Neural progenitor cell (in vitro differentiated cells): ENCODE measurements at regions not wholly inside any gene's neighbourhood (a gene's known extent, or its start where the extent isn't known, plus 50 kb on each side); places are given as distances from the start of the nearest gene placed in this dataset.

Experiments used
- DNase-seq: peaks from one replicate; pipeline ENCODE4 v3.0.0-alpha.2; 2016; ENCODE audit warnings: low spot score
- H2AFZ ChIP-seq: fragments of 200-600 bp; sonication (generic); replicated peaks from 2 replicates; pipeline ENCODE4 v1.6.1; 2016; ENCODE audit warnings: antibody characterized with exemption
- H3F3A ChIP-seq: fragments of 200-600 bp; sonication (generic); 2 replicates; pipeline ENCODE4 v1.6.1; 2016; ENCODE audit warnings: antibody characterized with exemption, low read depth
- H3K27ac ChIP-seq: fragments of 200-600 bp; sonication (generic); 2 replicates; pipeline ENCODE4 v1.5.1; 2016; ENCODE audit warnings: mild to moderate bottlenecking
- H3K27me3 ChIP-seq: fragments of 200-600 bp; sonication (generic); 2 replicates; pipeline ENCODE4 v1.6.1; 2016; ENCODE audit warnings: mild to moderate bottlenecking, moderate library complexity
- H3K36me3 ChIP-seq: fragments of 200-600 bp; sonication (generic); 2 replicates; pipeline ENCODE4 v1.5.1; 2016
- H3K4me1 ChIP-seq: fragments of 200-600 bp; sonication (generic); 2 replicates; pipeline ENCODE4 v1.6.1; 2016; ENCODE audit warnings: mixed run types
- H3K4me2 ChIP-seq: fragments of 200-600 bp; sonication (generic); 2 replicates; pipeline ENCODE4 v1.6.1; 2016
- H3K4me3 ChIP-seq: fragments of 200-600 bp; sonication (generic); 2 replicates; pipeline ENCODE4 v1.5.1; 2016
- H3K79me2 ChIP-seq: fragments of 200-600 bp; sonication (generic); 2 replicates; pipeline ENCODE4 v1.6.1; 2016; ENCODE audit warnings: low read depth
- H3K9ac ChIP-seq: fragments of 200-600 bp; sonication (generic); 2 replicates; pipeline ENCODE4 v1.6.1; 2016
- H3K9me3 ChIP-seq: fragments of 200-600 bp; sonication (generic); 2 replicates; pipeline ENCODE4 v1.5.1; 2016; ENCODE audit warnings: low read depth
- H4K20me1 ChIP-seq: fragments of 200-600 bp; sonication (generic); 2 replicates; pipeline ENCODE4 v1.6.1; 2016; ENCODE audit warnings: low read depth
- H3K27ac Mint-ChIP-seq: 3 replicates; pipeline ENCODE4 v1.8.0; 2021; ENCODE audit warnings: mixed read lengths
- H3K27me3 Mint-ChIP-seq: 2 replicates; pipeline ENCODE4 v1.8.0; 2022; ENCODE audit warnings: low read depth, mild to moderate bottlenecking, inconsistent platforms, moderate library complexity, mixed read lengths; ENCODE audit not compliant: insufficient read depth
- H3K36me3 Mint-ChIP-seq: 3 replicates; pipeline ENCODE4 v1.8.0; 2021; ENCODE audit warnings: mixed read lengths
- H3K4me1 Mint-ChIP-seq: 3 replicates; pipeline ENCODE4 v1.8.0; 2021; ENCODE audit warnings: mixed read lengths
- H3K4me3 Mint-ChIP-seq: 3 replicates; pipeline ENCODE4 v1.8.0; 2021; ENCODE audit warnings: mild to moderate bottlenecking, moderate library complexity, mixed read lengths
- H3K9me3 Mint-ChIP-seq: 3 replicates; pipeline ENCODE4 v1.8.0; 2020; ENCODE audit warnings: mixed read lengths
- EZH2 ChIP-seq: fragments of 200-600 bp; sonication (generic); IDR thresholded peaks from 2 replicates; pipeline ENCODE4 v1.6.1; 2017; ENCODE audit warnings: antibody characterized with exemption, mild to moderate bottlenecking, moderate library complexity
- EZH2phosphoT487 ChIP-seq: fragments of 200-600 bp; sonication (generic); IDR thresholded peaks from 2 replicates; pipeline ENCODE4 v1.6.1; 2017; ENCODE audit warnings: antibody characterized with exemption
- TF ChIP-seq, protein P1 (sequence below): fragments of 200-600 bp; sonication (generic); IDR thresholded peaks from 2 replicates; pipeline ENCODE4 v1.5.1; 2017; ENCODE audit warnings: antibody characterized with exemption, mild to moderate bottlenecking

DNA sequence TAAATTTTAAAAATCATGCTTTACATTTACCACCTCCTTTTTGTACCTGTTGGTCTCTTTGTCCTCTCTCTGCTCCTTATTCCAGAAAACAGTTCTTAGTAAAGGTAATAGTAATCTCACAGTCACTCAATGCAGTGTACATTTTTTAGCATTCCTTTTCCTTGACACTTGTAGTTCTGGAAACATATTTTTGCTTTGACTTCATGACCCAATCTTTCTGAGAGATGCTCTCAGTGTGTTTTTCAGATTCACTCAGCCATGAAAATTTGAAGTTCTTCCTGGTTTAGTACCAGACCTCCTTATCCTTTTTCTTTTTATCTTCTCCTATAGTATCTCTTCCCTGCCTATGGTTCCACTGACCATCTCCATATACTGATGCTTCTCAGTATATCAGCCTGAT lies 747.5 kb upstream of the ZEB2 start:
- H3K36me3 Mint-ChIP-seq: no peaks in the 10 kb centered on the region
- TF ChIP-seq, protein P1, sequence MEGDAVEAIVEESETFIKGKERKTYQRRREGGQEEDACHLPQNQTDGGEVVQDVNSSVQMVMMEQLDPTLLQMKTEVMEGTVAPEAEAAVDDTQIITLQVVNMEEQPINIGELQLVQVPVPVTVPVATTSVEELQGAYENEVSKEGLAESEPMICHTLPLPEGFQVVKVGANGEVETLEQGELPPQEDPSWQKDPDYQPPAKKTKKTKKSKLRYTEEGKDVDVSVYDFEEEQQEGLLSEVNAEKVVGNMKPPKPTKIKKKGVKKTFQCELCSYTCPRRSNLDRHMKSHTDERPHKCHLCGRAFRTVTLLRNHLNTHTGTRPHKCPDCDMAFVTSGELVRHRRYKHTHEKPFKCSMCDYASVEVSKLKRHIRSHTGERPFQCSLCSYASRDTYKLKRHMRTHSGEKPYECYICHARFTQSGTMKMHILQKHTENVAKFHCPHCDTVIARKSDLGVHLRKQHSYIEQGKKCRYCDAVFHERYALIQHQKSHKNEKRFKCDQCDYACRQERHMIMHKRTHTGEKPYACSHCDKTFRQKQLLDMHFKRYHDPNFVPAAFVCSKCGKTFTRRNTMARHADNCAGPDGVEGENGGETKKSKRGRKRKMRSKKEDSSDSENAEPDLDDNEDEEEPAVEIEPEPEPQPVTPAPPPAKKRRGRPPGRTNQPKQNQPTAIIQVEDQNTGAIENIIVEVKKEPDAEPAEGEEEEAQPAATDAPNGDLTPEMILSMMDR: no peak
- no peak for TF ChIP-seq EZH2phosphoT487
- no peak for TF ChIP-seq EZH2
- H3K79me2 ChIP-seq: no peaks in the 10 kb centered on the region
- no peak overlapping the region for H3K27ac ChIP-seq
- no peak overlapping the region for H3K4me3 ChIP-seq
- H3K9me3 Mint-ChIP-seq: no peaks in the 10 kb centered on the region
- no peaks in the 10 kb centered on the region for H3K27me3 Mint-ChIP-seq
- no peak overlapping the region for H3K4me3 Mint-ChIP-seq
- H3K27me3 ChIP-seq: no peaks in the 10 kb centered on the region
- no peak overlapping the region for H3K27ac Mint-ChIP-seq
- no peaks in the 10 kb centered on the region for H4K20me1 ChIP-seq
- H3K36me3 ChIP-seq: no peaks in the 10 kb centered on the region
- H3K4me2 ChIP-seq: no peak overlapping the region
- no peaks in the 10 kb centered on the region for H3F3A ChIP-seq
- no peak overlapping the region for H2AFZ ChIP-seq
- H3K9me3 ChIP-seq: no peaks in the 10 kb centered on the region
- H3K4me1 Mint-ChIP-seq: no peaks in the 10 kb centered on the region
- no peaks in the 10 kb centered on the region for H3K4me1 ChIP-seq
- DNase-seq: no peak
- no peak overlapping the region for H3K9ac ChIP-seq

DNA sequence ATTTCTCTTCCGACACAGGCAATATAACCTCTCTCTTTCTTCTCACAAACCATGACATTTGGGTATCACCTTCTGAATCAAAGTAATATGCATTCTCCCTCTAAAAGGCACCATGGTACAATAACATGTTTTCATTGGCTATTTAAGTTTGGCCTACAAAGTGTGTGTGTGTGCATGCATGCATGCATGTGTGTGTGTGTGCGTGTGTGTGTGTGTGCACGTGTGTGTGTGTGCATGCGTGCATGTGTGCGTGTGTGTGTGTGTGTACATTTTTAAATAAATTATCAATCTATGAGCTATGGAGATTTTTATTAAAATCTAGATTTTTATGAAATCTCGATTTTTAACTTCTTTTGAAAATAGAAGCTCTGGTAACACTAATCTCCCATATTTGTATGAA lies 745.3 kb upstream of the ZEB2 start:
- no peaks in the 10 kb centered on the region for H3K9me3 Mint-ChIP-seq
- H3K4me3 Mint-ChIP-seq: no peak overlapping the region
- Histone ChIP-seq H3K9ac (no peak overlapping the region), H3K4me1 (no peaks in the 10 kb centered on the region), H3F3A (no peaks in the 10 kb centered on the region), H3K4me3 (no peak overlapping the region), H3K27ac (no peak overlapping the region), H4K20me1 (no peaks in the 10 kb centered on the region), H3K79me2 (no peaks in the 10 kb centered on the region), H2AFZ (no peak overlapping the region), H3K4me2 (no peak overlapping the region), H3K27me3 (no peaks in the 10 kb centered on the region), H3K9me3 (no peaks in the 10 kb centered on the region), H3K36me3 (no peaks in the 10 kb centered on the region)
- DNase-seq: no peak
- H3K4me1 Mint-ChIP-seq: no peaks in the 10 kb centered on the region
- TF ChIP-seq, protein P1: no peak
- no peak for TF ChIP-seq EZH2phosphoT487
- TF ChIP-seq EZH2: no peak
- no peaks in the 10 kb centered on the region for H3K27me3 Mint-ChIP-seq
- no peaks in the 10 kb centered on the region for H3K36me3 Mint-ChIP-seq
- no peak overlapping the region for H3K27ac Mint-ChIP-seq

DNA sequence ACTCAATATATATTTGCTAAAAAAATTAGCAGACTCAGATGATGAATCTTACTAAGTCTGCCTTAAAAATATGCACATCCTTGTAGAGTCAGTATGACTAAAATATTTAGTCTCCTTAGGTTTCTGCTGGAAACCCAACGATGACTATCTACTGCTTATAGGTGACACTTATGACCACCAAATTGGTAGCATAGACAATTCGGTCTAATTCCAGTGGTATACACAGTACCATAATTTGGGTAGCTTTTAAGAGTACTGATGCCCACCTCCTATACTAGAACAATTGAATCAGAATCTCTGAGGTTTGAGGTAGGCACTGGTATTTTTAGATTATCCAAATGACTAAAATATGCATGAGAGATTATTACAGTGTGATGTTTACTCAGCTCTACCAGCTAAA lies 740.8 kb upstream of the ZEB2 start:
- TF ChIP-seq EZH2: no peak
- TF ChIP-seq EZH2phosphoT487: no peak
- TF ChIP-seq, protein P1: no peak
- no peaks in the 10 kb centered on the region for H3K36me3 ChIP-seq
- Mint-ChIP-seq H3K4me3 (no peak overlapping the region), H3K27me3 (no peaks in the 10 kb centered on the region), H3K9me3 (no peaks in the 10 kb centered on the region), H3K36me3 (no peaks in the 10 kb centered on the region), H3K4me1 (no peaks in the 10 kb centered on the region), H3K27ac (no peak overlapping the region)
- no peaks in the 10 kb centered on the region for H4K20me1 ChIP-seq
- H3K4me2 ChIP-seq: no peak overlapping the region
- DNase-seq: no peak
- H3K79me2 ChIP-seq: no peaks in the 10 kb centered on the region
- H2AFZ ChIP-seq: no peak overlapping the region
- H3K9ac ChIP-seq: no peak overlapping the region
- no peak overlapping the region for H3K4me3 ChIP-seq
- H3K27ac ChIP-seq: no peak overlapping the region
- H3F3A ChIP-seq: no peaks in the 10 kb centered on the region
- no peaks in the 10 kb centered on the region for H3K4me1 ChIP-seq
- no peaks in the 10 kb centered on the region for H3K27me3 ChIP-seq
- no peaks in the 10 kb centered on the region for H3K9me3 ChIP-seq

DNA sequence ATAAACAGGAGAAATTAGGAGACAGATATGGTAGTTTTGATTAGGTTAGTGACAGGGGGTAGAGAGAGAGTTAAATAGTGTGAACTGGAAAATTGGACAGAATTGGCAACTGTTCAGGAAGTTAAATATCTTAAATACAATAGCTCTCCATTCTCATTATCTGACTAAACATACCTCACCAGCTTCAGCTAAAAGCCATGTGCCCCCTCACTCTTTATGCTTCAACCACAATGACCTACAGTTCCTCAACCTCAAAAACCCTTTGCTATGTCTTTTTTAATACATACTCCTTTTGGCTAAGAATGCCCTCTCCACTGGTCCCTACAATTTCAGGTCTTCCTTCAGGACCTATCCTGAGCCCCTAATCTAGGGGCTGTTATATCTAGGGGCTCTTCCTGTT lies 740.2 kb upstream of the ZEB2 start:
- Histone ChIP-seq H3K79me2 (no peaks in the 10 kb centered on the region), H3K27me3 (no peaks in the 10 kb centered on the region), H4K20me1 (no peaks in the 10 kb centered on the region), H3K36me3 (no peaks in the 10 kb centered on the region), H2AFZ (no peak overlapping the region), H3K4me1 (no peaks in the 10 kb centered on the region), H3K27ac (no peak overlapping the region), H3K9ac (no peak overlapping the region), H3K9me3 (no peaks in the 10 kb centered on the region), H3K4me3 (no peak overlapping the region), H3F3A (no peaks in the 10 kb centered on the region), H3K4me2 (no peak overlapping the region)
- no peak overlapping the region for H3K4me3 Mint-ChIP-seq
- no peak for DNase-seq
- no peak overlapping the region for H3K27ac Mint-ChIP-seq
- H3K27me3 Mint-ChIP-seq: no peaks in the 10 kb centered on the region
- TF ChIP-seq EZH2 (no peak), EZH2phosphoT487 (no peak)
- TF ChIP-seq, protein P1: no peak
- no peaks in the 10 kb centered on the region for H3K9me3 Mint-ChIP-seq
- no peaks in the 10 kb centered on the region for H3K4me1 Mint-ChIP-seq
- H3K36me3 Mint-ChIP-seq: no peaks in the 10 kb centered on the region
